Erythroblast (primary cell): ENCODE measurements at regions not wholly inside any gene's neighbourhood (a gene's known extent, or its start where the extent isn't known, plus 50 kb on each side); places are given as distances from the start of the nearest gene placed in this dataset.

Experiments used
- GATA1 ChIP-seq: IDR thresholded peaks from 2 replicates; pipeline ENCODE4 v1.6.1; 2011; ENCODE audit warnings: low read depth, mild to moderate bottlenecking, control low read depth, low read length, moderate library complexity
- POLR2A ChIP-seq: IDR thresholded peaks from 2 replicates; pipeline ENCODE4 v1.6.1; 2011; ENCODE audit warnings: mild to moderate bottlenecking, low read length

DNA sequence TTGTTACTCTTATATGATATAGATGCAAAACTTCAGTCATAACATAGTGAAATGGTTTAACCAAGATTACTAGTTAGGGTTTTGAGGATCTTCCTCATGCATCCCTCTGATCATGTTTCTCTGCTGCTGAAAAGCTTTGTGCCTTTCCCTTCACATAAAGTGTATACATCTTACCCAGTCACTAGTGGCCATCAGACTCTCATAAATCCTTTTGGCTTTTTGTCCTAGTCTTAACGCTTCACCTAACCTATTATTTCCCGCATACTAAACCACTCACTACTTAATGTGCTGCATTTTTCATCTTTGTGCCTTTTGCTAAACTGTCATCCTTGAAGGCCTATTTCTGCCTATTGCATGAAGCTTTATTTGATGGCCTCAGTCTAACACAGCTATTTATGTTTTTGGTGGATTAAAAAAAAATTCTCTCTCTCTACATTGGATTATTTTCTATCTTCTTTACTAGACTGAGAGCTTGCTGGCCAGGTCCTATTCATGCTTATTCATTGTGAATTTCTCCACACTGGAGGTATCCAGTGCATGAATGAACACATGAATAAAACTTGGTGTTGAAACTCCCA lies 717.6 kb upstream of the GOLIM4 start:
- TF ChIP-seq POLR2A = no peak
- TF ChIP-seq GATA1 = no peak
